IMR-90 (cell line): ENCODE measurements at regions not wholly inside any gene's neighbourhood (a gene's known extent, or its start where the extent isn't known, plus 50 kb on each side); places are given as distances from the start of the nearest gene placed in this dataset.

ENCODE experiments used
- ATAC-seq: fragments of 200-7000 bp; cut with Tn5 transposase; 2 replicates; pipeline ENCODE4 v1.9.1; 2020; ENCODE audit warnings: low read depth, mild to moderate bottlenecking, moderate library complexity
- BruUV-seq: library from RNA; stranded (reverse); fragments of 400-500 nt; replicated peaks from 2 replicates; lab custom pipeline; 2021; lab: Mats Ljungman, UMichigan
- CTCF ChIA-PET: fragments of 300-600 bp; formaldehyde crosslinking; extraction: SDS; loops from one replicate; lab custom pipeline; 2021; ENCODE audit warnings: antibody characterized with exemption; lab: Yijun Ruan, JAX
- POLR2A ChIA-PET: fragments of 300-600 bp; sonication (Branson Sonifier 250); formaldehyde crosslinking; loops from one replicate; lab custom pipeline; 2022; ENCODE audit warnings: antibody characterized with exemption; ENCODE audit not compliant: unreplicated experiment; lab: Charles Lee
- DNase-seq: peaks from one replicate; pipeline ENCODE4 v3.0.0; 2013
- H2AFZ ChIP-seq: replicated peaks from 2 replicates; pipeline ENCODE3; 2013; ENCODE audit warnings: low read length, mild to moderate bottlenecking; ENCODE audit not compliant: poor library complexity
- H2AK5ac ChIP-seq: 2 replicates; pipeline ENCODE4 v1.6.1; 2013; ENCODE audit warnings: low read depth, low read length, inconsistent platforms
- H2AK9ac ChIP-seq: replicated peaks from 2 replicates; pipeline ENCODE3; 2013; ENCODE audit warnings: mild to moderate bottlenecking, low read depth, low read length, moderate library complexity; ENCODE audit not compliant: poor library complexity
- H2BK120ac ChIP-seq: 2 replicates; pipeline ENCODE4 v1.6.1; 2013; ENCODE audit warnings: low read depth, low read length, inconsistent platforms
- H2BK15ac ChIP-seq: 3 replicates; pipeline ENCODE4 v1.6.1; 2013; ENCODE audit warnings: low read depth, low read length, inconsistent platforms
- H2BK20ac ChIP-seq: 2 replicates; pipeline ENCODE4 v1.6.1; 2013; ENCODE audit warnings: low read depth, mild to moderate bottlenecking, inconsistent platforms, low read length, moderate library complexity
- H2BK5ac ChIP-seq: 2 replicates; pipeline ENCODE4 v1.6.1; 2013; ENCODE audit warnings: mild to moderate bottlenecking, low read depth, low read length, inconsistent platforms; ENCODE audit not compliant: poor library complexity, severe bottlenecking
- H3K14ac ChIP-seq: replicated peaks from 2 replicates; pipeline ENCODE4 v1.6.1; 2013; ENCODE audit warnings: low read depth, low read length, inconsistent platforms
- H3K18ac ChIP-seq: 2 replicates; pipeline ENCODE4 v1.6.1; 2013; ENCODE audit warnings: low read depth, low read length, control low read depth
- H3K23ac ChIP-seq: 2 replicates; pipeline ENCODE4 v1.6.1; 2013; ENCODE audit warnings: low read depth, low read length, inconsistent platforms
- H3K27ac ChIP-seq: 2 replicates; pipeline ENCODE4 v1.5.1; 2013; ENCODE audit warnings: mild to moderate bottlenecking, control low read depth, low read length; ENCODE audit not compliant: insufficient read depth
- H3K27me3 ChIP-seq: 2 replicates; pipeline ENCODE4 v1.6.1; 2013; ENCODE audit warnings: low read length; ENCODE audit not compliant: control insufficient read depth, insufficient read depth
- H3K36me3 ChIP-seq: 2 replicates; pipeline ENCODE4 v1.6.1; 2013; ENCODE audit warnings: low read length, mixed read lengths; ENCODE audit not compliant: control insufficient read depth, insufficient read depth
- H3K4ac ChIP-seq: 2 replicates; pipeline ENCODE4 v1.6.1; 2013; ENCODE audit warnings: low read depth, low read length, inconsistent platforms
- H3K4me1 ChIP-seq: 2 replicates; pipeline ENCODE4 v1.6.1; 2013; ENCODE audit warnings: low read length, mixed read lengths; ENCODE audit not compliant: control insufficient read depth, insufficient read depth
- H3K4me2 ChIP-seq: 2 replicates; pipeline ENCODE4 v1.6.1; 2013; ENCODE audit warnings: low read depth, mild to moderate bottlenecking, control low read depth, low read length, moderate library complexity
- H3K4me3 ChIP-seq: 2 replicates; pipeline ENCODE4 v1.5.1; 2013; ENCODE audit warnings: low read depth, mild to moderate bottlenecking, control low read depth, low read length, moderate library complexity; ENCODE audit not compliant: insufficient read depth
- H3K56ac ChIP-seq: 2 replicates; pipeline ENCODE4 v1.6.1; 2013; ENCODE audit warnings: low read length, inconsistent platforms; ENCODE audit not compliant: insufficient read depth; ENCODE audit errors: extremely low read depth
- H3K79me1 ChIP-seq, 2 experiments: 2 replicates each; pipeline ENCODE4 v1.6.1; 2013; ENCODE audit warnings: low read length in 2 of 2, inconsistent platforms in 1 of 2, low read depth in 1 of 2
- H3K9ac ChIP-seq: 2 replicates; pipeline ENCODE4 v1.6.1; 2013; ENCODE audit warnings: low read depth, low read length, control low read depth
- H3K9me1 ChIP-seq: 2 replicates; pipeline ENCODE4 v1.6.1; 2013; ENCODE audit warnings: low read length, inconsistent platforms; ENCODE audit not compliant: insufficient read depth
- H3K9me3 ChIP-seq: 2 replicates; pipeline ENCODE4 v1.6.1; 2013; ENCODE audit warnings: low read length; ENCODE audit not compliant: control insufficient read depth, insufficient read depth
- H4K20me1 ChIP-seq: 2 replicates; pipeline ENCODE4 v1.6.1; 2013; ENCODE audit warnings: low read length, inconsistent platforms; ENCODE audit not compliant: insufficient read depth
- H4K5ac ChIP-seq: 2 replicates; pipeline ENCODE4 v1.6.1; 2013; ENCODE audit warnings: mild to moderate bottlenecking, low read depth, low read length, control low read depth
- H4K8ac ChIP-seq, 2 experiments: 2 replicates each; pipeline ENCODE4 v1.6.1; 2013; ENCODE audit warnings: low read depth in 2 of 2, low read length in 2 of 2, control low read depth in 1 of 2, inconsistent platforms in 1 of 2
- H4K91ac ChIP-seq: 2 replicates; pipeline ENCODE4 v1.6.1; 2013; ENCODE audit warnings: low read depth, low read length, inconsistent platforms; ENCODE audit not compliant: insufficient read depth
- MAZ ChIP-seq: IDR thresholded peaks from 2 replicates; pipeline ENCODE4 v1.6.1; 2012; ENCODE audit warnings: low read depth, mild to moderate bottlenecking, low read length, improper control_type of control experiment, moderate library complexity, borderline replicate concordance
- RCOR1 ChIP-seq: IDR thresholded peaks from 2 replicates; pipeline ENCODE4 v1.6.1; 2012; ENCODE audit warnings: mild to moderate bottlenecking, low read length, improper control_type of control experiment; ENCODE audit not compliant: insufficient replicate concordance
- USF2 ChIP-seq: fragments of 150-350 bp; IDR thresholded peaks from 2 replicates; pipeline ENCODE4 v1.6.1; 2017; ENCODE audit warnings: mild to moderate bottlenecking, antibody characterized with exemption, low read length, low read depth
- WGBS, 2 experiments: methylation state at CpG; one replicate each; pipeline versions ENCODE4 v1.1.5 to v1.1.7; 2013; ENCODE audit warnings: missing lambda C conversion rate in 2 of 2; ENCODE audit not compliant: insufficient read length in 1 of 2; ENCODE audit errors: extremely low coverage in 2 of 2; 5-methylcytosine and 5-hydroxymethylcytosine counted together
- dilution Hi-C: fragments of 300-500 bp; cut with HindIII; formaldehyde crosslinking; loops from one replicate; pipeline ENCODE4 v1.14.3; 2018; ENCODE audit warnings: low sequenced_read_pairs; ENCODE audit not compliant: unreplicated experiment
- in situ Hi-C: fragments of 300-500 bp; cut with MboI; formaldehyde crosslinking; loops from 3 replicates; pipeline ENCODE4 v1.14.3; 2019; ENCODE audit warnings: low sequenced_read_pairs, inconsistent platforms, mixed read lengths
- intact Hi-C: fragments of 100-400 bp; cut with micrococcal nuclease; formaldehyde crosslinking; loops from 2 replicates; pipeline ENCODE4 v1.10.0; 2022

- peak overlapping the region; percentile 94 for H3K4ac ChIP-seq
- peak overlapping the region; percentile 87 for H2BK5ac ChIP-seq
- ATAC-seq (no peak), DNase-seq (no peak)
- H2BK20ac ChIP-seq, result peak overlapping the region; percentile 99
- no peak overlapping the region for H2AFZ ChIP-seq
- H3K23ac ChIP-seq, result peak overlapping the region; percentile 86
- H2AK9ac ChIP-seq, result no peak overlapping the region
- ChIA-PET POLR2A (no interaction called here), CTCF (no interaction called here)
- H2BK120ac ChIP-seq, result peak overlapping the region; percentile 97
- peak overlapping the region; percentile 90 for H4K91ac ChIP-seq
- H3K4me1 ChIP-seq, result peaks cover 23% of the 10 kb centered on the region
- H3K36me3 ChIP-seq, result no peaks in the 10 kb centered on the region
- H2BK15ac ChIP-seq, result peak overlapping the region; percentile 60; the same call in 2 of the 3 replicates
- H3K79me1 ChIP-seq, result peaks cover 0 to 25% of the 10 kb centered on the region in 2 experiments; a peak in 2 of 4 replicates
- H4K5ac ChIP-seq, result peak overlapping the region; percentile 39
- intact Hi-C loops (loop anchor here (5.0 to 10.0 kb wide), 3 partner anchors 140 to 288 kb away; no protein-coding TSS in a partner anchor), in situ Hi-C loops (no loop called here), dilution Hi-C loops (no loop called here)
- H2AK5ac ChIP-seq, result peak overlapping the region; percentile 93
- peak overlapping the region; percentile 80 for H3K18ac ChIP-seq
- WGBS, 2 experiments, result 100% methylated on average over 1 of the region's 9 CpGs; no CpG with 5 or more reads in 1 of the 2 experiments
- H3K9ac ChIP-seq, result peak overlapping the region; percentile 37; the same call in 1 of the 2 replicates
- peaks cover 18% of the 10 kb centered on the region for H3K9me1 ChIP-seq
- H3K27ac ChIP-seq, result peak overlapping the region; percentile 81
- no peak overlapping the region; the same call in 1 of the 2 replicates for H3K4me2 ChIP-seq
- peak overlapping the region; percentile 45 to 86 for H4K8ac ChIP-seq
- no TSS peak for BruUV-seq
- no peaks in the 10 kb centered on the region for H4K20me1 ChIP-seq
- peak overlapping the region; percentile 79 for H3K56ac ChIP-seq
- no peaks in the 10 kb centered on the region for H3K9me3 ChIP-seq
- no peak overlapping the region for H3K4me3 ChIP-seq
- H3K14ac ChIP-seq, result peak overlapping the region; percentile 81
- peak; percentile 73 for TF ChIP-seq USF2
- TF ChIP-seq RCOR1, result no peak
- TF ChIP-seq MAZ, result no peak
- no peaks in the 10 kb centered on the region for H3K27me3 ChIP-seq
These were observed 148.0 kb upstream of the FOXF1 start for GRCh38 chr16:86362155-86362849.
